GM12878 (cell line): ENCODE measurements at regions not wholly inside any gene's neighbourhood (a gene's known extent, or its start where the extent isn't known, plus 50 kb on each side); places are given as distances from the start of the nearest gene placed in this dataset.

Experiments used
- ATAC-seq: fragments of 200-7000 bp; cut with Tn5 transposase; 3 replicates; pipeline ENCODE4 v1.9.1; 2020; ENCODE audit warnings: mild to moderate bottlenecking, moderate library complexity
- BruUV-seq: library from RNA; stranded (reverse); fragments of 400-500 nt; replicated peaks from 2 replicates; lab custom pipeline; 2021; lab: Mats Ljungman, UMichigan
- CTCF ChIA-PET: fragments of 300-600 bp; sonication (Branson Sonifier 250); formaldehyde crosslinking; extraction: SDS; loops from one replicate; lab custom pipeline; 2021; ENCODE audit warnings: inconsistent platforms; lab: Yijun Ruan, JAX
- POLR2A ChIA-PET: fragments of 350-600 bp; formaldehyde crosslinking; extraction: SDS; loops from one replicate; lab custom pipeline; 2021; ENCODE audit warnings: inconsistent platforms; lab: Charles Lee
- RAD21 ChIA-PET: fragments of 300-600 bp; sonication (Branson Sonifier 250); formaldehyde crosslinking; loops from one replicate; lab custom pipeline; 2023; ENCODE audit warnings: antibody characterized with exemption; ENCODE audit not compliant: unreplicated experiment; lab: Charles Lee
- SMC1A ChIA-PET: fragments of 300-600 bp; sonication (Branson Sonifier 250); formaldehyde crosslinking; loops from one replicate; lab custom pipeline; 2023; ENCODE audit not compliant: unreplicated experiment, uncharacterized antibody; lab: Charles Lee
- DNase-seq: peaks from one replicate; pipeline ENCODE4 v3.0.0-alpha.2; 2011; ENCODE audit warnings: low read depth, low spot score
- FAIRE-seq: peaks from 3 replicates; lab custom pipeline; 2011; peaks lifted over from hg19 to GRCh38; lab: Jason Lieb, UNC
- H2AFZ ChIP-seq: 2 replicates; pipeline ENCODE4 v1.6.0; 2011; ENCODE audit warnings: low read depth, low read length, control low read depth; ENCODE audit not compliant: control insufficient read depth
- H3K27ac ChIP-seq: 2 replicates; pipeline ENCODE4 v1.5.1; 2011; ENCODE audit warnings: control low read depth; ENCODE audit not compliant: control insufficient read depth, insufficient read depth
- H3K27me3 ChIP-seq, 2 experiments: replicated peaks in 1 of 2; 2 replicates each; pipeline versions ENCODE4 v1.6.0 to v1.6.1; 2011; ENCODE audit warnings: low read length in 1 of 2; ENCODE audit not compliant: control insufficient read depth in 2 of 2, insufficient read depth in 2 of 2
- H3K36me3 ChIP-seq, 2 experiments: 2 replicates each; pipeline ENCODE4 v1.5.1; 2011; ENCODE audit warnings: low read length in 1 of 2; ENCODE audit not compliant: control insufficient read depth in 2 of 2, insufficient read depth in 2 of 2
- H3K4me1 ChIP-seq: 2 replicates; pipeline ENCODE4 v1.6.1; 2011; ENCODE audit warnings: mild to moderate bottlenecking, low read length, moderate library complexity, mixed read lengths; ENCODE audit not compliant: control insufficient read depth, insufficient read depth
- H3K4me2 ChIP-seq: 2 replicates; pipeline ENCODE4 v1.6.0; 2011; ENCODE audit warnings: control low read depth; ENCODE audit not compliant: control insufficient read depth, insufficient read depth
- H3K4me3 ChIP-seq: fragments of 200-600 bp; sonication (generic); 2 replicates; pipeline ENCODE4 v1.5.1; 2016
- H3K79me2 ChIP-seq: 2 replicates; pipeline ENCODE4 v1.6.0; 2011; ENCODE audit warnings: low read length; ENCODE audit not compliant: control insufficient read depth, insufficient read depth
- H3K9ac ChIP-seq: 2 replicates; pipeline ENCODE4 v1.8.0; 2011; ENCODE audit warnings: low read length, control low read depth, mixed read lengths; ENCODE audit not compliant: control insufficient read depth, insufficient read depth
- H3K9me3 ChIP-seq: replicated peaks from 3 replicates; pipeline ENCODE4 v1.5.1; 2011; ENCODE audit warnings: mild to moderate bottlenecking, low read length; ENCODE audit not compliant: control insufficient read depth, insufficient read depth
- H4K20me1 ChIP-seq: 2 replicates; pipeline ENCODE4 v1.6.0; 2011; ENCODE audit not compliant: control insufficient read depth, insufficient read depth
- ASH2L ChIP-seq: fragments of 300-600, 200-600 bp; sonication (generic); IDR thresholded peaks from 2 replicates; pipeline ENCODE4 v1.6.1; 2017; ENCODE audit warnings: low read depth, mild to moderate bottlenecking, borderline replicate concordance
- ATF7 ChIP-seq: fragments of 450-650 bp; IDR thresholded peaks from 2 replicates; pipeline ENCODE4 v1.6.1; 2016; ENCODE audit warnings: low read depth, mild to moderate bottlenecking
- IKZF2 ChIP-seq, 2 experiments: fragments of 450-650 bp; IDR thresholded peaks; 2 replicates each; pipeline ENCODE4 v1.6.1; 2017; ENCODE audit warnings: mild to moderate bottlenecking in 2 of 2, moderate library complexity in 2 of 2
- MTA2 ChIP-seq: fragments of 450-650 bp; IDR thresholded peaks from 2 replicates; pipeline ENCODE4 v1.6.1; 2016; ENCODE audit warnings: low read depth, mild to moderate bottlenecking, moderate library complexity
- NFXL1 ChIP-seq: fragments of 450-650 bp; IDR thresholded peaks from 2 replicates; pipeline ENCODE4 v1.6.1; 2017; ENCODE audit warnings: antibody characterized with exemption, mild to moderate bottlenecking, borderline replicate concordance
- POLR2AphosphoS2 ChIP-seq: IDR thresholded peaks from 2 replicates; pipeline ENCODE4 v1.6.1; 2011; ENCODE audit warnings: low read depth, mild to moderate bottlenecking, low read length, improper control_type of control experiment, moderate library complexity
- RFX5 ChIP-seq: IDR thresholded peaks from 2 replicates; pipeline ENCODE4 v1.6.1; 2011; ENCODE audit warnings: low read depth, low read length, improper control_type of control experiment
- ZNF274 ChIP-seq: IDR thresholded peaks from one replicate; pipeline ENCODE4 v1.8.0; 2011; ENCODE audit not compliant: insufficient read length, insufficient read depth
- ZZZ3 ChIP-seq: IDR thresholded peaks from 2 replicates; pipeline ENCODE4 v1.6.1; 2011; ENCODE audit warnings: low read depth; ENCODE audit not compliant: control insufficient read depth, insufficient read length
- WGBS: methylation state at CpG from one replicate; pipeline ENCODE4 v1.1.6; 2016; ENCODE audit warnings: low lambda C conversion rate; ENCODE audit not compliant: insufficient replicate concordance, insufficient coverage; ENCODE audit errors: missing lambda C conversion rate; 5-methylcytosine and 5-hydroxymethylcytosine counted together
- in situ Hi-C: fragments of 300-500 bp; cut with MboI; formaldehyde crosslinking; loops from 9 replicates; pipeline ENCODE4 v1.14.3; 2018; ENCODE audit warnings: mixed read lengths
- intact Hi-C: fragments of 100-400 bp; cut with micrococcal nuclease; formaldehyde crosslinking; loops from one replicate; pipeline ENCODE4 v1.14.2; 2022; ENCODE audit not compliant: unreplicated experiment
- TF ChIP-seq, protein P1 (sequence below): IDR thresholded peaks from 2 replicates; pipeline ENCODE4 v1.6.1; 2012; ENCODE audit warnings: low read depth, low read length, improper control_type of control experiment

DNA sequence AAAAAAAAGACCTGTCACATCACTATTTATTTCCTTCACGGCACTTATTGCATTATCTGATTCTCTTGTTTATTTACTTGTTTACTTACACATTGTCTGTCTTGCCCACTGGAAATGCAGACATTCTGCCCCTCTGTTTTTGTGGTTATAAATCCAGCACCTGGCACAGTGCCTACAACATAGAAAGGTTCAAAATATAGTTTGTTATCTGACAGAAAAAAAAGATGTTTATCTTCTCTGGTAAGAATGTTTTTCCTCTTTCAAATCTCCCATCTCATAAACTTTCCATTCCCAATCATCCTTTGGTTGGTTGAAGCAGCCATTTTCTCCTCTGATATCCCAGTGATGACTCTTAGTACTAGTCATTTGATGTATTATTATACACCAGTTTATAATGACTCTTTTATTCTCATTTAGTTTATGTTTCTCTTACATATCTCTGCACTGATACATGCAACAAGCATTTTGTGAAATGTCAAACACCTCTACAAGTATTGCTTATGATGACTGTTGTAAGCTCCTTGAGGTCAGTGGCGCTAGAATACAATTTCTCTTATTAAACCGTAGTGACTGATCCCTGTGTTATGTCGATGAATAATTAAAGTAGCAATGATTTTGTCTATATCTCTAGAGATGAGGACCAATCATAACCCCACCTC is 398.4 kb upstream of the TBL1XR1 start:
- H3K27me3 ChIP-seq, result no peaks in the 10 kb centered on the region
- in situ Hi-C loops, result no loop called here
- ChIA-PET POLR2A (no interaction called here), SMC1A (no interaction called here), RAD21 (no interaction called here), CTCF (no interaction called here)
- H3K9ac ChIP-seq, result no peak overlapping the region
- BruUV-seq, result no TSS peak
- FAIRE-seq, result no peak
- no peaks in the 10 kb centered on the region for H3K79me2 ChIP-seq
- no peak overlapping the region for H3K27ac ChIP-seq
- H3K36me3 ChIP-seq, result no peaks in the 10 kb centered on the region
- H4K20me1 ChIP-seq, result no peaks in the 10 kb centered on the region
- TF ChIP-seq ZZZ3 (no peak), IKZF2 (IDR thresholded peaks at IDR 0.05) (no peak), MTA2 (no peak), ZNF274 (no peak), ASH2L (no peak)
- no peaks in the 10 kb centered on the region; the same call in 2 of the 3 replicates for H3K9me3 ChIP-seq
- WGBS, result 100% methylated on average over 4 of the region's 4 CpGs
- ATAC-seq, result no peak
- H3K4me3 ChIP-seq, result no peak overlapping the region
- no peak overlapping the region for H2AFZ ChIP-seq
- no peak for DNase-seq
- H3K4me2 ChIP-seq, result no peak overlapping the region
- intact Hi-C loops, result loop anchor here (5.0 kb wide), 1 partner anchor 538 kb away; no protein-coding TSS in a partner anchor
- peaks cover 28% of the 10 kb centered on the region for H3K4me1 ChIP-seq

DNA sequence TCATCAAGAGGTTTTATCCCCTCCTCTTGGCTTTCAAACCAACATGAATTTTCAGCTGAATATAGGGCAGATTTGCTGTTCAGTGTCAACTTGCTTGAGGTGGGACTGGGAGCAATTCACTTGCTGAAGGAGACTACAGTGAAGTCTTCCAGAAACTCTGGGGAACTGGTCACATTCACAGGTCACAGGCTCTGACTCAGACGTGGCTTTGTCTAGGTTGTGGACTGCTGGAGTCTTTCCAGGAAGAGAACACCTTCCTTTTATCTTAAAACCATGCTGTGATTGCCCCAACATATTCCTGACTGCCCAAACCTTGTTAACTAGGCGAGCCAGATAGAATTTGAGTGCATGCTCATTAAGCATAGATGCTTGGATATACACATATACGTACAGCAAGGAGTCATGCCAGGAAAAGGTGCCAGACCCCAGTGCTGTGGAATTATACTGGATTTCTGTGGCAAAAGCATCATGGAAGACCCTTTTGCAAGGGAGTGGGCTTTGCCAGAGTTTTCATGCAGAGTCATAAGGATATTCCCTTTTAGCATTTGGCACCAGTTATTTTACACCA is 399.1 kb upstream of the TBL1XR1 start:
- RAD21 ChIA-PET, result no interaction called here
- no peak overlapping the region for H2AFZ ChIP-seq
- SMC1A ChIA-PET, result no interaction called here
- no peak overlapping the region for H3K27ac ChIP-seq
- intact Hi-C loops, result loop anchor here (5.0 kb wide), 1 partner anchor 539 kb away; no protein-coding TSS in a partner anchor
- no peaks in the 10 kb centered on the region for H3K36me3 ChIP-seq
- H3K79me2 ChIP-seq, result no peaks in the 10 kb centered on the region
- no peaks in the 10 kb centered on the region for H4K20me1 ChIP-seq
- in situ Hi-C loops, result no loop called here
- H3K9ac ChIP-seq, result no peak overlapping the region
- WGBS, result 50% methylated on average over 3 of the region's 3 CpGs
- no peak overlapping the region for H3K4me3 ChIP-seq
- ATAC-seq (no peak), FAIRE-seq (no peak), DNase-seq (no peak)
- BruUV-seq, result no TSS peak
- no peaks in the 10 kb centered on the region; the same call in 2 of the 3 replicates for H3K9me3 ChIP-seq
- no peaks in the 10 kb centered on the region for H3K27me3 ChIP-seq
- H3K4me1 ChIP-seq, result peaks cover 21% of the 10 kb centered on the region
- TF ChIP-seq POLR2AphosphoS2 (no peak), ATF7 (no peak), RFX5 (no peak), NFXL1 (no peak)
- TF ChIP-seq, protein P1, sequence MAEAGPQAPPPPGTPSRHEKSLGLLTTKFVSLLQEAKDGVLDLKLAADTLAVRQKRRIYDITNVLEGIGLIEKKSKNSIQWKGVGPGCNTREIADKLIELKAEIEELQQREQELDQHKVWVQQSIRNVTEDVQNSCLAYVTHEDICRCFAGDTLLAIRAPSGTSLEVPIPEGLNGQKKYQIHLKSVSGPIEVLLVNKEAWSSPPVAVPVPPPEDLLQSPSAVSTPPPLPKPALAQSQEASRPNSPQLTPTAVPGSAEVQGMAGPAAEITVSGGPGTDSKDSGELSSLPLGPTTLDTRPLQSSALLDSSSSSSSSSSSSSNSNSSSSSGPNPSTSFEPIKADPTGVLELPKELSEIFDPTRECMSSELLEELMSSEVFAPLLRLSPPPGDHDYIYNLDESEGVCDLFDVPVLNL, result no peak
- POLR2A ChIA-PET, result no interaction called here
- CTCF ChIA-PET, result no interaction called here
- no peak overlapping the region for H3K4me2 ChIP-seq
